NOMO-1 treated with dmso at 0.1 percent for 144 hours (cell line): ENCODE measurements at regions not wholly inside any gene's neighbourhood (a gene's known extent, or its start where the extent isn't known, plus 50 kb on each side); places are given as distances from the start of the nearest gene placed in this dataset.

Experiments used
- DNase-seq: peaks from one replicate; lab custom pipeline; 2025; ENCODE audit not compliant: unreplicated experiment; lab: John Stamatoyannopoulos, UW

- no peak for DNase-seq
Measured at GRCh38 chr7:155913291-155913690, 101.0 kb upstream of the SHH start.

- no peak for DNase-seq
Measured at GRCh38 chr7:155911471-155912105, 99.3 kb upstream of the SHH start.

GRCh38 chr7:155908385-155908784, 96.1 kb upstream of the SHH start:
- no peak for DNase-seq

- DNase-seq: no peak
Measured at GRCh38 chr7:155907450-155908200, 95.4 kb upstream of the SHH start.

- no peak for DNase-seq
Measured at GRCh38 chr7:155901176-155901575, 88.9 kb upstream of the SHH start.

GRCh38 chr7:155899596-155899995, 87.3 kb upstream of the SHH start:
- DNase-seq: no peak

GRCh38 chr7:155897758-155898386, 85.6 kb upstream of the SHH start:
- DNase-seq: no peak

- no peak for DNase-seq
Measured at GRCh38 chr7:155896531-155897263, 84.4 kb upstream of the SHH start.

- DNase-seq: no peak
Measured at GRCh38 chr7:155893664-155894063, 81.4 kb upstream of the SHH start.

GRCh38 chr7:155893176-155893575, 80.9 kb upstream of the SHH start:
- no peak for DNase-seq

- DNase-seq: no peak
Measured at GRCh38 chr7:155889636-155890511, 77.6 kb upstream of the SHH start.

- DNase-seq: no peak
Measured at GRCh38 chr7:155887174-155887525, 74.9 kb upstream of the SHH start.

GRCh38 chr7:155886391-155887173, 74.3 kb upstream of the SHH start:
- DNase-seq: no peak

- DNase-seq: no peak
Measured at GRCh38 chr7:155885167-155886155, 73.2 kb upstream of the SHH start.

- no peak for DNase-seq
Measured at GRCh38 chr7:155884225-155885166, 72.2 kb upstream of the SHH start.

GRCh38 chr7:155883491-155884224, 71.4 kb upstream of the SHH start:
- no peak for DNase-seq

GRCh38 chr7:155882596-155882995, 70.3 kb upstream of the SHH start:
- DNase-seq: no peak
